Suppressor macrophage treated with lipopolysaccharide for 1 hour (primary cell): ENCODE measurements at regions not wholly inside any gene's neighbourhood (a gene's known extent, or its start where the extent isn't known, plus 50 kb on each side); places are given as distances from the start of the nearest gene placed in this dataset.

Source experiments
- DNase-seq, 3 donors: peaks; one replicate each; pipeline ENCODE4 v3.0.0-alpha.2; 2020 to 2022

GRCh38 chrX:10902001-10902400 lies 209.1 kb upstream of the HCCS start:
- no peak for DNase-seq

GRCh38 chrX:10903523-10903922 lies 207.6 kb upstream of the HCCS start:
- DNase-seq = no peak

GRCh38 chrX:10904220-10904619 lies 206.9 kb upstream of the HCCS start:
- DNase-seq = no peak

- DNase-seq = no peak
Observed at GRCh38 chrX:10906866-10907265, 204.3 kb upstream of the HCCS start.

GRCh38 chrX:10922159-10922558 lies 189.0 kb upstream of the HCCS start:
- no peak for DNase-seq

- DNase-seq = no peak
Observed at GRCh38 chrX:10922835-10923234, 188.3 kb upstream of the HCCS start.

GRCh38 chrX:10923466-10923865 lies 187.7 kb upstream of the HCCS start:
- no peak for DNase-seq

GRCh38 chrX:10926404-10926803 lies 184.7 kb upstream of the HCCS start:
- DNase-seq = no peak

- DNase-seq = no peak
Observed at GRCh38 chrX:10926891-10927290, 184.2 kb upstream of the HCCS start.

GRCh38 chrX:10929747-10930146 lies 181.4 kb upstream of the HCCS start:
- no peak for DNase-seq

GRCh38 chrX:10930151-10930550 lies 181.0 kb upstream of the HCCS start:
- no peak for DNase-seq

GRCh38 chrX:10931976-10932375 lies 179.2 kb upstream of the HCCS start:
- DNase-seq = no peak

GRCh38 chrX:10932842-10933440 lies 178.2 kb upstream of the HCCS start:
- no peak for DNase-seq

- no peak for DNase-seq
Observed at GRCh38 chrX:10935501-10935900, 175.6 kb upstream of the HCCS start.

- DNase-seq = no peak
Observed at GRCh38 chrX:10936976-10937375, 174.2 kb upstream of the HCCS start.

GRCh38 chrX:10938365-10938923 lies 172.7 kb upstream of the HCCS start:
- no peak for DNase-seq

- no peak for DNase-seq
Observed at GRCh38 chrX:10939424-10939823, 171.7 kb upstream of the HCCS start.

- no peak for DNase-seq
Observed at GRCh38 chrX:10944136-10944885, 166.8 kb upstream of the HCCS start.

GRCh38 chrX:10945498-10945897 lies 165.6 kb upstream of the HCCS start:
- no peak for DNase-seq

GRCh38 chrX:10949541-10949940 lies 161.6 kb upstream of the HCCS start:
- no peak for DNase-seq

- DNase-seq = peak; percentile 21 to 42 (median 41)
Observed at GRCh38 chrX:10952619-10953018, 158.5 kb upstream of the HCCS start.

GRCh38 chrX:10965174-10965798 lies 145.8 kb upstream of the HCCS start:
- DNase-seq = no peak

- no peak for DNase-seq
Observed at GRCh38 chrX:10966057-10966456, 145.1 kb upstream of the HCCS start.

- no peak for DNase-seq
Observed at GRCh38 chrX:10971176-10971575, 140.0 kb upstream of the HCCS start.
